HG03432 (cell line): ENCODE measurements at regions not wholly inside any gene's neighbourhood (a gene's known extent, or its start where the extent isn't known, plus 50 kb on each side); places are given as distances from the start of the nearest gene placed in this dataset.
"Not testable (repeated sequence)": the region's sequence is repeated elsewhere in the genome, so short reads cannot be mapped to it uniquely, and the experiment has no call there.

Experiments used
- ATAC-seq: cut with Tn5 transposase; IDR thresholded peaks from one replicate; pipeline ENCODE4 v1.9.1; 2021; ENCODE audit warnings: mild to moderate bottlenecking, moderate library complexity; ENCODE audit not compliant: unreplicated experiment

- ATAC-seq, result no peak
Observed at GRCh38 chr6:90463359-90463758, 123.5 kb downstream of the MAP3K7 start.

- no peak for ATAC-seq
Observed at GRCh38 chr6:90462102-90462501, 124.8 kb downstream of the MAP3K7 start.

GRCh38 chr6:90461383-90461782 lies 125.5 kb downstream of the MAP3K7 start:
- ATAC-seq, result no peak

DNA sequence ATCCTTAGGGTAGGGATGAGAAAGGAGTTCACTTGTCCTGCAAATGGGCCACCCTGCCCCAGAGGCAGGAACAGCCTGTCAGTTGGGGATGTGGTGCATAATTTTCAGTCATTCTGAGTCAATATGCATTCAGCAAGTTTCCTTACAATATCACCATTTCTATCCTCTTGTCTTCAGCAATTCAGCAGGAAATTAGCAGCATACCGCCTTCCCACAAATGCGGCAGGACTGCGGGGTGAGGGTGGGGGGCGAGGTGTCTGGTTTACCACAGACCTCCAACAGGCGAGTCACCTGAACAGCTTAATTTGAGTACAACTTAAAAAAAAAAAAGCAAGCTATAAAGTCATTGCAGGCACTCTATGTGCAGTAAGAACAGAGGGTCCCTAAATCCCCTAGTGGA lies 126.8 kb downstream of the MAP3K7 start:
- ATAC-seq, result no peak

- no peak for ATAC-seq
Observed at GRCh38 chr6:90459225-90459758, 127.6 kb downstream of the MAP3K7 start.

- no peak for ATAC-seq
Observed at GRCh38 chr6:90458353-90459224, 128.3 kb downstream of the MAP3K7 start.

- ATAC-seq, result no peak
Observed at GRCh38 chr6:90457867-90458259, 129.0 kb downstream of the MAP3K7 start.

GRCh38 chr6:90456997-90457866 lies 129.6 kb downstream of the MAP3K7 start:
- not testable (repeated sequence) for ATAC-seq

DNA sequence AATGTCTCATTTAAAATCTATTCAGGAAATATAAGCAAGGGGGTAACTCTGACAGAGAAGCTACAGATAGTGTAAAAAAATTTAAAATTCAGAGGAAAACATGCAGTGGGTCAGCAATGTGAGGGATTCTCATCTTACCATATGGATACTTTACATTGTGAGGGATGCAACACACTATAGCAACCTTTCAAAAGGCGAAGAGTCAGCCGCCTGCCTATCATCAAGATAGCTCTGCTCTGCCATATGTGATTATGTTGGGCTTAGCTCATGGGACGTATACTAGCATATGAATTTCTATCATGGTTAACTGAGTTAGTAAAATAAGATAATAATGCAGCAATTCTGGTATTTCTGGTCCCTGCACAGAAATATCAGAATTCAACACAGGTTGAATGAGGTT lies 130.9 kb downstream of the MAP3K7 start:
- no peak for ATAC-seq

DNA sequence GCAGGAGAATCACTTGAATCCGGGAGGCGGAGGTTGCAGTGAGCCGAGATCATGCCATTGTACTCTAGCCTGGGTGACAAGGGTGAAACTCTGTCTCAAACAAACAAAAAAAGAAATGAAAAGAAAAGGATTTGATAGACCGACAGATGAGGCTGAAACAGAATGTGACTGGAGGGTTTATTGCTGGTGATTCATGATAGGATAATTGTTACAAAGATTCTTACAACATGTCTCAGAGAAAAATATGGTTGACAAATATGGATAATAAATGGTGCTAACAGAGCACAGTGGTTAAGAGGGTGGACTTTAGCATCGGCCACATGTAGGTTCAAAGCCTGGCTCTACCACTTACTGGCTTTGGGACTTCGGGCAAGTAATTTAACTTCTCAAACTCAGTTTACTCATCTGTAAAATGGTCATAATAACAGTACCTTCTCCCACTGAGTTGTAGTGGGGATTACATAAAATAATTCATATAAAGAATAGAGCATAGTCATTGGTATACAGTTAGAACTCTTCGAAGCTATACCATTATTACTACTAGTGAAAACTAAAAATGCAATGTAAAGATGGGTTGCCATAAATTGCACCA lies 131.9 kb downstream of the MAP3K7 start:
- no peak for ATAC-seq

GRCh38 chr6:90450268-90450953 lies 136.5 kb downstream of the MAP3K7 start:
- no peak for ATAC-seq

DNA sequence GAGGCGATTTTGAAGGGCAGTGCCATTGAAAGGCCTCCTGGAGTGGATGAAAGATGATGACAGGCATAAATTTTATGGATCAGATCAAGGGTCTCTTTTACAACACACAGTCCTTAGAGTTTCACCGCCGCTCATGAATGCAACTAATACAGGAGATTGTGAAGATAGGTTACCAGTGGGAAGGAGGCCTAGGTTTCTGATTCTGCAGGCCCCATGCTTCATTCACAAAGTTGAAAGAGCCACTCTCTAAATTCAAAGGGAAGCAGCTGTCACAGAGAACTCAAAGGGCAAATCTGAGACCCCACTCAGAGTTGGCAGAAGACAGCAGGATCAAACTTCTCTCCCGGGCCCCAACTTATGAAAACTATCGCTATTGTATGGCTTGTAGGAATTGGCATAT lies 137.6 kb downstream of the MAP3K7 start:
- no peak for ATAC-seq

- ATAC-seq, result no peak
Observed at GRCh38 chr6:90448836-90449235, 138.0 kb downstream of the MAP3K7 start.

GRCh38 chr6:90446164-90446563 lies 140.7 kb downstream of the MAP3K7 start:
- no peak for ATAC-seq

DNA sequence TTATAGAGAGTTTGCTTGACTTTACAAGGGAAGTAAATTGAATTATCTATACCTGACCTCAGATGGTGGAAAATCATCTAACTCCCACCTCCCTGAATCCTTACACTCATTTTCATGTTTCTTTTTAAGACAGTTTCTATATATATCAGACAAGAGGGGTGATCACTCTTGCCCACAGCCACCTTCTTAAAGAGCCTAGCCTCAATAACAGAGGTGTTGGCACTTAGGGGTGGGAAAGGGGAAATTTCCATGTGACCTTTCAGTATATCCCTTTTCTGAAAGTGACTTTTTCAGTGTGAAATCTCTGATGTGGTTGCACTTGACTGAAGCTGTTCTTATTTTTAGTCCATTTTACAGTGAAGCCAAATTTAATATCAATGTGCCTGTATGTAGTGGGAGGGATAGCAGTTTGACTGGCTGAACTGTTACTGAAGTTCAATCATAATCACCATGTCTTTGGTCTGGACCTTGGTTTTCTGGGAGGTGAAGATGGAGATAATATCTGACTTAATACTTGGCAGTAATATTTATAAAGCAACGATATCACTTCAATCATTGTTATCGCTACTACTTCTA lies 141.3 kb downstream of the MAP3K7 start:
- ATAC-seq, result no peak

DNA sequence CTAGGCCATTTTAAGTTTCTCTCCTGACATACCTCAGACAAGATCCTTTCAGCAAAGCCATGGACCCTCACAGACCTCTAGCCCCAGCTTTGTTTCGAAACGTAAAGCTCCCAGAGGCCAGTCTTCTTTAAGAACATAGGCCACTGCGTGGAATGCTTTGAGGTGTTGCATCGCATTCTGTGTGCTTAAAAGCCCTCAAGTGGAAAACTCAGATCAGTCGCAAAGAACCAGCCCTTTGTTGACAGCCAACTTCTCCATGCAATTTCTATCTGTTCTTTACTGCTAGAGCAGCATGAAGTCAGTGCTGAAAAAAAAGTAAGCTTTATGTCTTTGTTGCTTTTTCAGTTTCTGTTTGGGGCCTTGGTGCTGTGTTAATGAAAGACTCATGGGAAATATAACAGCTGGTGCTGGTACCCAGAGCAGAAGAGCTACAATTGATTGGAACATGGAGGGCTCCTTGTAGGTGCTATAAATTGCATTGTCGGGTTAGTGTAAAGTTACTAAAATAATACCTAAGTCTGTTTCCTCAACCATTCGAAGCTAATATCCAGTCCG lies 142.6 kb downstream of the MAP3K7 start:
- ATAC-seq, result no peak

DNA sequence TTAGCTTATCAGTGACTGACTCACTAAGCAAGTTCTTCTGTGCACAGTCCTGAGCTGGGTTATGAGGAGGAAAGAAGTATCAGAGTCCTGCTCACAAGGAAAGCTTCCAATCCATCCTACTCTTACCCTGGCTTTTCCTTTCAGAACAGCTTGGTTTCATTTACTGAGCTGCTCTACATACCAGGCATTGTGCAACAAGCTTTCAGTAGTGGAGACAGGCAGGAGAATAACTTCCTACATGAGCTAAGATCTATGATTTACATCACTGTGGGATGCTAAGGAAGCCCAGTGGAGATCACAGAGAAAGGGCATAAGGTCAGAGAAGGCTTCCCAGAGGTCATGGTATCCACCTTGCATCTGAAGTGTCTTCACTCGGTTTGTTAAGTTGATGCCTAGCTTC lies 144.5 kb downstream of the MAP3K7 start:
- no peak for ATAC-seq

DNA sequence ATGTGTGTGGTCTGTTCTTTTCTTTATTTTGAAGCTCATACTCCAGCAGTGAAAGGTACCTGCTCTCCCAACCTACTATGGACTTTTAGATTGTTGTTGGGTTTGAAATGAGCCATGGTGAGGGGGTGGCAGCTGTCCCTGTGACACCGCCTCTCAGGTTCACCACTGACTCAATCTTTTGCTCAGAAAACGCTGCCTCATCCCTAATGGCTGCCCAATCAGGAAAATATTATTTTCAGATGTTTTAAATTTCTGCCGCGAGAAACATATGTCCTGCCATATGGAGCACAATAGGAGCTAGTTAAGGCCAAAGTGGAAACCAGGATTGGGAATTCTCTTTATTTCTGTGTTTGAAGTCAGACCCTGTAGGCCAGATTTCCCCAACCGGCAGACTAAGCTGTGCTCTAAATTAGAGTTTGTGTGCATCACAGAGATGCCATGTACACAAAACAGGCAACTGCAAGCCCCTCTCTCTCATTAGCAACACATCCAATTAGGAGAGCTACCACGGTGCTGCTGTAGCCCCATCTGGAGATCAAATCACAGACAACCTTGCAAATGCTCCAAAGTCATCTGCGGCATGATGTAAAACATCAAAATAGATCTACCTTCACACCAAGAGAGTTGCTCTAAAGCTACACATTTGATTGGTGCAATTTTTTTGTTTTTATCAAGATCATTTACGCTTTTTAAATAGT lies 144.1 kb upstream of the BACH2 start:
- ATAC-seq, result no peak

DNA sequence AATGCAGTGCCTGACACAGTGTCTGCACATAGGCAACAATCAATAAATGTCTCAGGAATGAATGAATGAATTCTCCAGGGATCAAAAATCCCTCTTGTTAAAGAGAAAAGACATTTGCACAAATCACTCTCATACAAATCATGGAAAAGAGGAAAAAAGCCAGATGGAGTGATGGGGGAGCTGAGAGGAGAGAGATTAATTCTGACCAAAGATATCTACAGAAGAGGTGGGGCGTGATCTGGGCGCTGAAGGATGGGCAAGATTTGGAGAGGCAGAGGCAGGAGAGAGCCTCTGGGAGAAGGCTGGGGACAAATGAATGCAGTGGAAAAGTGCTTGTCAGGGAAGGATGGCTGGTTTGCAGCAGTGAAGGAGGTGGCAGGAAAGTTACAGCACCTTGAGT lies 142.9 kb upstream of the BACH2 start:
- no peak for ATAC-seq
